GM10266 (cell line): ENCODE measurements at regions not wholly inside any gene's neighbourhood (a gene's known extent, or its start where the extent isn't known, plus 50 kb on each side); places are given as distances from the start of the nearest gene placed in this dataset.

Source experiments
- DNase-seq: peaks from one replicate; pipeline ENCODE4 v3.0.0; 2012; ENCODE audit errors: extremely low spot score
- TF ChIP-seq, protein P1 (sequence below): IDR thresholded peaks from 2 replicates; pipeline ENCODE4 v1.5.1; 2012; ENCODE audit warnings: mild to moderate bottlenecking, low read depth; ENCODE audit not compliant: control insufficient read depth, insufficient read depth; ENCODE audit errors: missing control alignments

DNA sequence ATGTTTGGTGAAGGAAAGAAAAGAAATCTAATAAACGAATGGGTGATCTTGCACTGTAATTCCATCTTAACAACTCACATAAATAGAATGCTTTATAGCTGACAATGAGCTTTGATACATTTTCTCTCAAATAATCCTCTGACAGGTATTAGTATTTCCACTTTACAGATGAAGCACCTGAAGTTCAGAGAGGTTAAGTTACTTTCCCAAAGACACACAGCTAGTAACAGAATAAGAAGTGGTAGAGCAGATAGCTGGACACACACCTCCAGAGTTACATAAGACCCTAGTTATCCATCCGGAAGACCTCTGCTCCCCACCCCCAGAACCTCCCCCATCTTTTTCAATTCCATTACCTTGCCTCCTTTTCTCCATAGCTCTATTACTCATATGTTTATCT lies 213.3 kb upstream of the ZC3H12A start:
- TF ChIP-seq, protein P1, sequence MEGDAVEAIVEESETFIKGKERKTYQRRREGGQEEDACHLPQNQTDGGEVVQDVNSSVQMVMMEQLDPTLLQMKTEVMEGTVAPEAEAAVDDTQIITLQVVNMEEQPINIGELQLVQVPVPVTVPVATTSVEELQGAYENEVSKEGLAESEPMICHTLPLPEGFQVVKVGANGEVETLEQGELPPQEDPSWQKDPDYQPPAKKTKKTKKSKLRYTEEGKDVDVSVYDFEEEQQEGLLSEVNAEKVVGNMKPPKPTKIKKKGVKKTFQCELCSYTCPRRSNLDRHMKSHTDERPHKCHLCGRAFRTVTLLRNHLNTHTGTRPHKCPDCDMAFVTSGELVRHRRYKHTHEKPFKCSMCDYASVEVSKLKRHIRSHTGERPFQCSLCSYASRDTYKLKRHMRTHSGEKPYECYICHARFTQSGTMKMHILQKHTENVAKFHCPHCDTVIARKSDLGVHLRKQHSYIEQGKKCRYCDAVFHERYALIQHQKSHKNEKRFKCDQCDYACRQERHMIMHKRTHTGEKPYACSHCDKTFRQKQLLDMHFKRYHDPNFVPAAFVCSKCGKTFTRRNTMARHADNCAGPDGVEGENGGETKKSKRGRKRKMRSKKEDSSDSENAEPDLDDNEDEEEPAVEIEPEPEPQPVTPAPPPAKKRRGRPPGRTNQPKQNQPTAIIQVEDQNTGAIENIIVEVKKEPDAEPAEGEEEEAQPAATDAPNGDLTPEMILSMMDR, result no peak
- no peak for DNase-seq

GRCh38 chr1:37262439-37263170 lies 211.8 kb upstream of the ZC3H12A start:
- no peak for DNase-seq
- TF ChIP-seq, protein P1, result no peak

- DNase-seq, result no peak
Observed at GRCh38 chr1:37265156-37265555, 209.2 kb upstream of the ZC3H12A start.

GRCh38 chr1:37265786-37266667 lies 208.4 kb upstream of the ZC3H12A start:
- DNase-seq, result no peak
- TF ChIP-seq, protein P1, result no peak

More at GRCh38 chr1:37265156-37265555, 209.2 kb upstream of the ZC3H12A start:
- TF ChIP-seq, protein P1, result no peak

DNA sequence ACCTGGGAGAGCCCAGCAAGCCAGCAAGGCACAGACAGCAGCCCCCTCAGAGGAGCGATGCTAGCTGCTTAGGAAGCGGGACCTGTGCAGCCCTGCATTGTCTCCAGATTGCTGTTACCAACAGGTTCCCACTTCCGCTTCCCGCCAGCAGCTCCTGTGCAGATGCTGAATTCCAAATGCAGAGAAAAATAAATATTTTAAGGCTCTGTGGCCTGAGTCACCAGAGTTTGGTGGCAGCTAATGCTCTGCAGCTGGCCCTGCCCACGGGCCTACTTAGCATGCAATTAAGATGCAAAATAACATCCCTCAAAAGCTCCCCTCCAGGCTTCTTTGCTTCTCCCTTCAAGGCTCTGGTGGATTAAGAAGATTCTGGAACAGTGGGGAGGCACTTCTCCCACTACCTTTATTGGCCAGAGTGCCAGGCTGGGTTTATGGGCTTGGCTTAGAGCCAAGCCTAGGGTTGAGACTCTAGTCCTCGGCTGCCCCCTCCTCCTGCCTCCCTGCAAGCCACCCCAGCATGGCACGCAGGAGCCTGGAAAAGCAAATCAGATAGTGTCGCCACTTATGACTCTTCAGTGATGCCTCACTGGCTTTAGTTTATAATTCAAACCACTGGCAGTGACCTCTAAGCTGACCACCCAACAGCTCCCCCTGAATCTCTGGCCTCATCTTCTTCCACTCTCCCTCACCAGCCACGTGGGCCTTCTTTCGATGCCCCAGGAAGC lies 207.1 kb upstream of the ZC3H12A start:
- DNase-seq, result no peak
- TF ChIP-seq, protein P1, result no peak

DNA sequence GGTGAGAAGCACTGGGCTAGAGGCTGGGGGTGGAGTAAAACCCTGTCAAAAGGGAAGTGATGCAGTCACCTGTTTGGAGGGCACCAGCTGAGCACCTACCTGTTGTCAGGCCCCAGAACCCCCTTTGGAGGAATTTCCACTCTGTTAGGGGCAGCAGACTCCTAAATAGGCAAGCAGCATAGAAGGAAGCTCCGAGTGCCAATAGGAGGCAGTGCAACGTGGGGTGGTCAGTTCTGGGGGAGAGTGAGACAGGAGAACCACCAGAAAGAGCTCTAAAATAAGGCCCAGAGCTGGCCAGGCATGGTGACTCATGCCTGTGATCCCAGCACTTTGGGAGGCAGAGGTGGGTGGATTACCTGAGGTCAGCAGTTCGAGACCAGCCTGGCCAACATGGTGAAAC lies 203.7 kb upstream of the ZC3H12A start:
- TF ChIP-seq, protein P1, result no peak
- no peak for DNase-seq

DNA sequence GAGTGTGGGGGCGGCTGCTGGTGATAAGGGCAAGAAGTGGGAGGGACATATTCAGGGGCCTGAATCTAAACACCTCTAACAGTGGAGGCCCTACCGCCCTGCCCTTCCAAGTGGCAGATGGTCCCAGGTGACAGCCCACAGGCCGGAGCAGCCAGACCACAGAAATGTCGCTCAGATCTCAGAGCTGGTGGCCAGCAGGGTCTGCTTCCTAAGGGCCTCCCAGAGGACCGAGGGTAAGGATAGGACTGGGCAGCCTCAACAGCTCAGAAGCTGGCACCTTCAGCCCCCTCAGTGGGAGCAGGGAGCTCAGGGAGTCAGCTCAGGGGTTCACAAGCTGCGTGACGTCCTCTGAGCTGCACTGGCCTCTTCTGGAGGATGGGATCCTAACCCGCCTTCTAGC lies 201.8 kb upstream of the ZC3H12A start:
- no peak for DNase-seq
- TF ChIP-seq, protein P1, result no peak
